Fibroblast of lung (primary cell): ENCODE measurements at regions not wholly inside any gene's neighbourhood (a gene's known extent, or its start where the extent isn't known, plus 50 kb on each side); places are given as distances from the start of the nearest gene placed in this dataset.

Experiments
- DNase-seq, 2 donors: peaks; one replicate each; pipeline versions ENCODE4 v3.0.0 to v3.0.0-alpha.2; 2010; ENCODE audit warnings: low read depth in 2 of 2
- H2AFZ ChIP-seq: 2 replicates; pipeline ENCODE4 v1.5.1; 2012; ENCODE audit warnings: low read length, control low read depth, inconsistent platforms
- H3K27ac ChIP-seq: 2 replicates; pipeline ENCODE4 v1.5.1; 2011; ENCODE audit warnings: low read length, control low read depth; ENCODE audit not compliant: insufficient read depth
- H3K27me3 ChIP-seq: 2 replicates; pipeline ENCODE4 v1.5.1; 2011; ENCODE audit warnings: mild to moderate bottlenecking, low read length; ENCODE audit not compliant: control insufficient read depth, insufficient read depth
- H3K36me3 ChIP-seq: 2 replicates; pipeline ENCODE4 v1.5.1; 2011; ENCODE audit warnings: low read length; ENCODE audit not compliant: control insufficient read depth, insufficient read depth
- H3K4me1 ChIP-seq: 2 replicates; pipeline ENCODE4 v1.5.1; 2011; ENCODE audit warnings: low read length; ENCODE audit not compliant: control insufficient read depth, insufficient read depth; ENCODE audit errors: extremely low read depth
- H3K4me2 ChIP-seq: 2 replicates; pipeline ENCODE4 v1.5.1; 2011; ENCODE audit warnings: low read length, control low read depth; ENCODE audit not compliant: insufficient read depth; ENCODE audit errors: extremely low read depth
- H3K4me3 ChIP-seq, 4 experiments: fragments of 200-600 bp in 1 of 4; sonication (generic) in 1 of 4; replicated peaks in 1 of 4; 2 replicates each; pipeline ENCODE4 v1.5.1; 2011 to 2016; ENCODE audit warnings: low read length in 4 of 4, low read depth in 3 of 4, mild to moderate bottlenecking in 3 of 4, control low read depth in 2 of 4, inconsistent platforms in 1 of 4, mixed read lengths in 1 of 4; ENCODE audit not compliant: insufficient read depth in 1 of 4; ENCODE audit errors: control extremely low read depth in 1 of 4
- H3K79me2 ChIP-seq: 2 replicates; pipeline ENCODE4 v1.5.1; 2012; ENCODE audit warnings: mild to moderate bottlenecking, low read length, inconsistent platforms; ENCODE audit not compliant: control insufficient read depth, insufficient read depth
- H3K9ac ChIP-seq: 2 replicates; pipeline ENCODE4 v1.5.1; 2011; ENCODE audit warnings: mild to moderate bottlenecking, low read length, control low read depth; ENCODE audit not compliant: insufficient read depth
- H3K9me3 ChIP-seq: 2 replicates; pipeline ENCODE4 v1.5.1; 2012; ENCODE audit warnings: low read depth, low read length; ENCODE audit not compliant: control insufficient read depth, insufficient read depth
- H4K20me1 ChIP-seq: 2 replicates; pipeline ENCODE4 v1.5.1; 2011; ENCODE audit warnings: low read length; ENCODE audit not compliant: control insufficient read depth, insufficient read depth; ENCODE audit errors: extremely low read depth
- CTCF ChIP-seq, 2 donors: IDR thresholded peaks in 1 of 2; conservative IDR thresholded peaks in 1 of 2; 1 replicate in 1 of 2; 2 replicates in 1 of 2; pipeline ENCODE4 v1.5.1; 2011 to 2012; ENCODE audit warnings: low read length in 2 of 2, control low read depth in 1 of 2, inconsistent platforms in 1 of 2, low read depth in 1 of 2, mild to moderate bottlenecking in 1 of 2
- EZH2 ChIP-seq: IDR thresholded peaks from 2 replicates; pipeline ENCODE4 v1.5.1; 2012; ENCODE audit warnings: low read length, control low read depth, mild to moderate bottlenecking; ENCODE audit errors: missing control alignments

GRCh38 chr1:36737038-36737555 lies 254.4 kb upstream of the CSF3R start:
- H3K9me3 ChIP-seq: no peaks in the 10 kb centered on the region
- no peaks in the 10 kb centered on the region for H3K4me1 ChIP-seq
- H3K9ac ChIP-seq: no peak overlapping the region
- no peaks in the 10 kb centered on the region for H3K27me3 ChIP-seq
- no peak overlapping the region for H3K4me2 ChIP-seq
- H2AFZ ChIP-seq: no peak overlapping the region
- H3K36me3 ChIP-seq: no peaks in the 10 kb centered on the region
- no peak overlapping the region for H3K27ac ChIP-seq
- no peak overlapping the region for H3K4me3 ChIP-seq
- H3K79me2 ChIP-seq: no peaks in the 10 kb centered on the region
- TF ChIP-seq CTCF (conservative IDR thresholded peaks at IDR 0.05 in 1 of 2, IDR thresholded peaks at IDR 0.05 in 1 of 2; ENCODE audit: low read depth in 1 of 2, low read length in 2 of 2): no peak
- no peak for TF ChIP-seq EZH2
- DNase-seq: no peak
- no peaks in the 10 kb centered on the region for H4K20me1 ChIP-seq

GRCh38 chr1:36735939-36736730 lies 253.4 kb upstream of the CSF3R start:
- no peak for DNase-seq
- no peaks in the 10 kb centered on the region for H3K27me3 ChIP-seq
- H4K20me1 ChIP-seq: no peaks in the 10 kb centered on the region
- H3K9me3 ChIP-seq: no peaks in the 10 kb centered on the region
- no peak overlapping the region for H2AFZ ChIP-seq
- H3K27ac ChIP-seq: no peak overlapping the region
- no peak overlapping the region for H3K4me2 ChIP-seq
- H3K36me3 ChIP-seq: no peaks in the 10 kb centered on the region
- no peak overlapping the region for H3K9ac ChIP-seq
- H3K4me3 ChIP-seq: no peak overlapping the region
- no peaks in the 10 kb centered on the region for H3K79me2 ChIP-seq
- TF ChIP-seq CTCF (conservative IDR thresholded peaks at IDR 0.05 in 1 of 2, IDR thresholded peaks at IDR 0.05 in 1 of 2; ENCODE audit: low read depth in 1 of 2, low read length in 2 of 2) (no peak), EZH2 (no peak)
- no peaks in the 10 kb centered on the region for H3K4me1 ChIP-seq

- Histone ChIP-seq H3K79me2 (no peaks in the 10 kb centered on the region), H3K36me3 (no peaks in the 10 kb centered on the region), H3K4me1 (no peaks in the 10 kb centered on the region), H4K20me1 (no peaks in the 10 kb centered on the region), H3K27ac (no peak overlapping the region), H3K9me3 (no peaks in the 10 kb centered on the region), H2AFZ (no peak overlapping the region), H3K4me2 (no peak overlapping the region), H3K4me3 (no peak overlapping the region), H3K27me3 (no peaks in the 10 kb centered on the region), H3K9ac (no peak overlapping the region)
- DNase-seq: no peak
- no peak for TF ChIP-seq EZH2
- no peak for TF ChIP-seq CTCF (conservative IDR thresholded peaks at IDR 0.05 in 1 of 2, IDR thresholded peaks at IDR 0.05 in 1 of 2; ENCODE audit: low read depth in 1 of 2, low read length in 2 of 2)
These were observed 252.7 kb upstream of the CSF3R start for GRCh38 chr1:36735436-36735835.
